SK-N-SH (cell line): ENCODE measurements at regions not wholly inside any gene's neighbourhood (a gene's known extent, or its start where the extent isn't known, plus 50 kb on each side); places are given as distances from the start of the nearest gene placed in this dataset.

ENCODE experiments used
- CTCF ChIA-PET: fragments of 300-600, 350-600 bp; formaldehyde crosslinking; extraction: SDS; loops from one replicate; lab custom pipeline; 2021; lab: Yijun Ruan, JAX
- POLR2A ChIA-PET: fragments of 350-600 bp; sonication (Branson Sonifier 250); formaldehyde crosslinking; extraction: SDS; loops from one replicate; lab custom pipeline; 2020; ENCODE audit warnings: antibody characterized with exemption, inconsistent platforms; lab: Yijun Ruan, JAX
- DNase-seq: peaks from one replicate; pipeline ENCODE4 v3.0.0; 2012
- H2AFZ ChIP-seq: fragments of 200-600 bp; sonication (generic); 2 replicates; pipeline ENCODE4 v1.8.1; 2016; ENCODE audit warnings: antibody characterized with exemption, mild to moderate bottlenecking, low read depth
- H3F3A ChIP-seq: fragments of 200-600 bp; sonication (generic); replicated peaks from 2 replicates; pipeline ENCODE3; 2016; ENCODE audit warnings: antibody characterized with exemption, mild to moderate bottlenecking; ENCODE audit not compliant: insufficient read depth
- H3K27ac ChIP-seq, 2 experiments: fragments of 200-500 bp in 1 of 2; fragments of 200-600 bp in 1 of 2; sonication (Bioruptor generic) in 1 of 2; sonication (generic), shearing (Covaris generic) in 1 of 2; 2 replicates each; pipeline versions ENCODE4 v1.5.1 to v1.6.1; 2014 to 2016; ENCODE audit warnings: low read depth in 2 of 2, inconsistent platforms in 1 of 2, low read length in 1 of 2, mild to moderate bottlenecking in 1 of 2, mixed read lengths in 1 of 2
- H3K27me3 ChIP-seq: fragments of 200-600 bp; sonication (generic), shearing (Covaris generic); 2 replicates; pipeline ENCODE4 v1.6.1; 2016; ENCODE audit warnings: mixed run types; ENCODE audit not compliant: insufficient read depth
- H3K36me3 ChIP-seq, 2 experiments: fragments of 200-500 bp in 1 of 2; fragments of 200-600 bp in 1 of 2; sonication (Bioruptor generic) in 1 of 2; sonication (generic) in 1 of 2; replicated peaks in 1 of 2; 2 replicates each; pipeline versions ENCODE3 to v1.5.1; 2014 to 2016; ENCODE audit warnings: low read length in 1 of 2, mild to moderate bottlenecking in 1 of 2; ENCODE audit not compliant: insufficient read depth in 2 of 2, control insufficient read depth in 1 of 2
- H3K4me1 ChIP-seq, 2 experiments: fragments of 200-500 bp in 1 of 2; fragments of 200-600 bp in 1 of 2; sonication (Bioruptor generic) in 1 of 2; sonication (generic), shearing (Covaris generic) in 1 of 2; 2 replicates each; pipeline versions ENCODE4 v1.5.1 to v1.6.1; 2014 to 2016; ENCODE audit warnings: low read depth in 1 of 2, low read length in 1 of 2, mixed run types in 1 of 2; ENCODE audit not compliant: insufficient read depth in 2 of 2, control insufficient read depth in 1 of 2
- H3K4me2 ChIP-seq: fragments of 200-600 bp; sonication (generic), shearing (Covaris generic); 2 replicates; pipeline ENCODE4 v1.6.1; 2017; ENCODE audit warnings: mixed run types
- H3K4me3 ChIP-seq, 2 experiments: fragments of 200-500 bp in 1 of 2; fragments of 200-600 bp in 1 of 2; sonication (Bioruptor generic) in 1 of 2; sonication (generic), shearing (Covaris generic) in 1 of 2; 2 replicates each; pipeline versions ENCODE4 v1.5.1 to v1.8.1; 2014 to 2016; ENCODE audit warnings: low read depth in 2 of 2, inconsistent platforms in 1 of 2, low read length in 1 of 2, mild to moderate bottlenecking in 1 of 2, mixed read lengths in 1 of 2, moderate library complexity in 1 of 2
- H3K79me2 ChIP-seq: fragments of 200-600 bp; sonication (generic); 2 replicates; pipeline ENCODE4 v1.8.1; 2017; ENCODE audit warnings: mild to moderate bottlenecking; ENCODE audit not compliant: insufficient read depth
- H3K9ac ChIP-seq: fragments of 200-600 bp; sonication (generic); 2 replicates; pipeline ENCODE4 v1.6.1; 2017; ENCODE audit warnings: mixed run types
- H3K9me2 ChIP-seq: fragments of 200-600 bp; sonication (generic); 2 replicates; pipeline ENCODE4 v1.6.1; 2017; ENCODE audit warnings: mixed run types
- H3K9me3 ChIP-seq: fragments of 200-600 bp; sonication (generic); 2 replicates; pipeline ENCODE4 v1.6.1; 2017; ENCODE audit warnings: mixed run types, mild to moderate bottlenecking, moderate library complexity
- H4K20me1 ChIP-seq: fragments of 200-600 bp; sonication (generic); 2 replicates; pipeline ENCODE4 v1.6.1; 2017; ENCODE audit warnings: mild to moderate bottlenecking, mixed run types; ENCODE audit not compliant: insufficient read depth
- EP300 ChIP-seq, 2 experiments: IDR thresholded peaks; 2 replicates each; pipeline versions ENCODE4 v1.4.0 to v1.6.1; 2012; ENCODE audit warnings: borderline replicate concordance in 1 of 2, low read depth in 1 of 2, low read length in 1 of 2
- EZH2phosphoT487 ChIP-seq: fragments of 200-600 bp; sonication (generic); IDR thresholded peaks from 2 replicates; pipeline ENCODE4 v1.6.1; 2017; ENCODE audit warnings: low read depth, mixed run types, mild to moderate bottlenecking, antibody characterized with exemption, moderate library complexity, borderline replicate concordance
- FOSL2 ChIP-seq: IDR thresholded peaks from 2 replicates; pipeline ENCODE4 v1.4.0; 2012; ENCODE audit warnings: low read depth, mild to moderate bottlenecking, moderate library complexity, borderline replicate concordance
- FOXJ3 ChIP-seq: sonication (generic); formaldehyde crosslinking; IDR thresholded peaks from 2 replicates; pipeline ENCODE4 v1.5.1; 2020; ENCODE audit warnings: mild to moderate bottlenecking, missing genetic modification reagents
- GABPA ChIP-seq: IDR thresholded peaks from 2 replicates; pipeline ENCODE4 v1.4.0; 2012; ENCODE audit warnings: low read depth, mild to moderate bottlenecking
- GATA2 ChIP-seq: sonication (generic); formaldehyde crosslinking; IDR thresholded peaks from 2 replicates; pipeline ENCODE4 v1.5.0; 2020; ENCODE audit warnings: mild to moderate bottlenecking, missing genetic modification reagents
- JUND ChIP-seq: IDR thresholded peaks from 2 replicates; pipeline ENCODE4 v1.4.0; 2012
- MEF2A ChIP-seq: IDR thresholded peaks from 2 replicates; pipeline ENCODE4 v1.4.0; 2012; ENCODE audit warnings: low read depth, borderline replicate concordance
- NFIC ChIP-seq: IDR thresholded peaks from 2 replicates; pipeline ENCODE4 v1.4.0; 2012; ENCODE audit warnings: borderline replicate concordance
- NRF1 ChIP-seq: IDR thresholded peaks from 2 replicates; pipeline ENCODE4 v1.6.1; 2012; ENCODE audit warnings: low read depth, mild to moderate bottlenecking, low read length
- RAD21 ChIP-seq: IDR thresholded peaks from 2 replicates; pipeline ENCODE4 v1.6.1; 2012; ENCODE audit warnings: mild to moderate bottlenecking, low read length
- RFX5 ChIP-seq: IDR thresholded peaks from 2 replicates; pipeline ENCODE4 v1.6.1; 2012; ENCODE audit warnings: mild to moderate bottlenecking, improper control_type of control experiment, low read length
- SIN3A ChIP-seq: IDR thresholded peaks from 2 replicates; pipeline ENCODE4 v1.6.1; 2012; ENCODE audit warnings: low read depth, mild to moderate bottlenecking, low read length, moderate library complexity, borderline replicate concordance
- TCF12 ChIP-seq: IDR thresholded peaks from 2 replicates; pipeline ENCODE4 v1.4.0; 2012
- TEAD4 ChIP-seq: IDR thresholded peaks from 2 replicates; pipeline ENCODE4 v1.4.0; 2012; ENCODE audit warnings: mild to moderate bottlenecking, borderline replicate concordance; ENCODE audit not compliant: insufficient read depth
- WGBS: methylation state at CpG from one replicate; pipeline ENCODE4 v1.1.6; 2017; ENCODE audit warnings: low lambda C conversion rate; 5-methylcytosine and 5-hydroxymethylcytosine counted together
- TF ChIP-seq, protein P1 (sequence below): IDR thresholded peaks from 2 replicates; pipeline ENCODE4 v1.4.0; 2012; ENCODE audit warnings: low read depth
- TF ChIP-seq, protein P2 (sequence below): fragments of 200-600 bp; sonication (generic); IDR thresholded peaks from 2 replicates; pipeline ENCODE4 v1.6.1; 2017; ENCODE audit warnings: antibody characterized with exemption, mild to moderate bottlenecking, moderate library complexity
- TF ChIP-seq, protein P3 (sequence below): fragments of 150-350 bp; IDR thresholded peaks from 2 replicates; pipeline ENCODE4 v1.6.1; 2016; ENCODE audit warnings: mild to moderate bottlenecking, low read depth, low read length
- TF ChIP-seq, protein P4 (sequence below): fragments of 150-350 bp; IDR thresholded peaks from 2 replicates; pipeline ENCODE4 v1.6.1; 2017; ENCODE audit warnings: antibody characterized with exemption, low read length, low read depth, borderline replicate concordance

DNA sequence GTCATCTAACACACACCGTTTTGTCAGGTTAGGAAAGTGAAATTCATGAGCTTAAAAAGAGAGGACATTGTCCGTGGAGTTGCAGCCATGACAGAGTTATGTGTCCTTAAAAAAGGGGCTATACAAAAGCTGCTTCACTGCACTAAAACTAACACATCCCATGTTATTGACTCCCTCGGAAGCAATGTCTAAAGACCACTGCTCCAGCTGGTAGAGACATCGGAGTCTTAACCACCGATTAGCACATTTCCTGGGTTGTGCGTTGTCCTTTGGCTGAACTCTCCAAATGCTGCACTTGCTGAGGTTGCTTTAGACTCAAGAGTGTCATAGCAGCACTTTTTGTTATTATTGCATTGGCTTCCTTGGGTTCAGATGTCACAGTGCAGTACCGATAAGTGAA is 128.3 kb upstream of the C9orf72 start:
- Histone ChIP-seq H3K36me3 (no peaks in the 10 kb centered on the region), H3K9ac (no peak overlapping the region), H3F3A (no peaks in the 10 kb centered on the region), H4K20me1 (no peaks in the 10 kb centered on the region), H3K79me2 (no peaks in the 10 kb centered on the region), H3K27ac (no peak overlapping the region), H2AFZ (no peak overlapping the region), H3K4me3 (no peak overlapping the region), H3K4me2 (no peak overlapping the region), H3K9me3 (no peaks in the 10 kb centered on the region), H3K27me3 (no peaks in the 10 kb centered on the region; the same call in 1 of the 2 replicates), H3K4me1 (no peaks in the 10 kb centered on the region; a peak in 1 of 4 replicates), H3K9me2 (no peaks in the 10 kb centered on the region)
- POLR2A ChIA-PET, result no interaction called here
- TF ChIP-seq GATA2 (CRISPR knock-in tag), result no peak
- no peak for TF ChIP-seq FOSL2
- no peak for TF ChIP-seq EP300 (IDR thresholded peaks at IDR 0.05; ENCODE audit: borderline replicate concordance in 1 of 2, low read depth in 1 of 2, low read length in 1 of 2)
- TF ChIP-seq RAD21, result no peak
- TF ChIP-seq, protein P1, sequence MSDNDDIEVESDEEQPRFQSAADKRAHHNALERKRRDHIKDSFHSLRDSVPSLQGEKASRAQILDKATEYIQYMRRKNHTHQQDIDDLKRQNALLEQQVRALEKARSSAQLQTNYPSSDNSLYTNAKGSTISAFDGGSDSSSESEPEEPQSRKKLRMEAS, result no peak
- TF ChIP-seq, protein P2, sequence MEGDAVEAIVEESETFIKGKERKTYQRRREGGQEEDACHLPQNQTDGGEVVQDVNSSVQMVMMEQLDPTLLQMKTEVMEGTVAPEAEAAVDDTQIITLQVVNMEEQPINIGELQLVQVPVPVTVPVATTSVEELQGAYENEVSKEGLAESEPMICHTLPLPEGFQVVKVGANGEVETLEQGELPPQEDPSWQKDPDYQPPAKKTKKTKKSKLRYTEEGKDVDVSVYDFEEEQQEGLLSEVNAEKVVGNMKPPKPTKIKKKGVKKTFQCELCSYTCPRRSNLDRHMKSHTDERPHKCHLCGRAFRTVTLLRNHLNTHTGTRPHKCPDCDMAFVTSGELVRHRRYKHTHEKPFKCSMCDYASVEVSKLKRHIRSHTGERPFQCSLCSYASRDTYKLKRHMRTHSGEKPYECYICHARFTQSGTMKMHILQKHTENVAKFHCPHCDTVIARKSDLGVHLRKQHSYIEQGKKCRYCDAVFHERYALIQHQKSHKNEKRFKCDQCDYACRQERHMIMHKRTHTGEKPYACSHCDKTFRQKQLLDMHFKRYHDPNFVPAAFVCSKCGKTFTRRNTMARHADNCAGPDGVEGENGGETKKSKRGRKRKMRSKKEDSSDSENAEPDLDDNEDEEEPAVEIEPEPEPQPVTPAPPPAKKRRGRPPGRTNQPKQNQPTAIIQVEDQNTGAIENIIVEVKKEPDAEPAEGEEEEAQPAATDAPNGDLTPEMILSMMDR, result no peak
- no peak for TF ChIP-seq NFIC
- TF ChIP-seq JUND, result no peak
- TF ChIP-seq, protein P3, sequence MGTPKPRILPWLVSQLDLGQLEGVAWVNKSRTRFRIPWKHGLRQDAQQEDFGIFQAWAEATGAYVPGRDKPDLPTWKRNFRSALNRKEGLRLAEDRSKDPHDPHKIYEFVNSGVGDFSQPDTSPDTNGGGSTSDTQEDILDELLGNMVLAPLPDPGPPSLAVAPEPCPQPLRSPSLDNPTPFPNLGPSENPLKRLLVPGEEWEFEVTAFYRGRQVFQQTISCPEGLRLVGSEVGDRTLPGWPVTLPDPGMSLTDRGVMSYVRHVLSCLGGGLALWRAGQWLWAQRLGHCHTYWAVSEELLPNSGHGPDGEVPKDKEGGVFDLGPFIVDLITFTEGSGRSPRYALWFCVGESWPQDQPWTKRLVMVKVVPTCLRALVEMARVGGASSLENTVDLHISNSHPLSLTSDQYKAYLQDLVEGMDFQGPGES, result no peak
- TF ChIP-seq FOXJ3 (CRISPR knock-in tag), result no peak
- TF ChIP-seq TEAD4, result no peak
- TF ChIP-seq NRF1, result no peak
- no peak for TF ChIP-seq RFX5
- no peak for TF ChIP-seq MEF2A
- TF ChIP-seq, protein P4, sequence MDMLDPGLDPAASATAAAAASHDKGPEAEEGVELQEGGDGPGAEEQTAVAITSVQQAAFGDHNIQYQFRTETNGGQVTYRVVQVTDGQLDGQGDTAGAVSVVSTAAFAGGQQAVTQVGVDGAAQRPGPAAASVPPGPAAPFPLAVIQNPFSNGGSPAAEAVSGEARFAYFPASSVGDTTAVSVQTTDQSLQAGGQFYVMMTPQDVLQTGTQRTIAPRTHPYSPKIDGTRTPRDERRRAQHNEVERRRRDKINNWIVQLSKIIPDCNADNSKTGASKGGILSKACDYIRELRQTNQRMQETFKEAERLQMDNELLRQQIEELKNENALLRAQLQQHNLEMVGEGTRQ, result no peak
- no peak for TF ChIP-seq SIN3A
- TF ChIP-seq TCF12, result no peak
- TF ChIP-seq GABPA, result no peak
- TF ChIP-seq EZH2phosphoT487, result no peak
- WGBS, result 71% methylated on average over 7 of the region's 7 CpGs
- CTCF ChIA-PET, result interaction anchor here (0.6 kb wide), 1 partner anchor 388 kb away, joined by 4 read pairs; no protein-coding TSS in a partner anchor
- no peak for DNase-seq
